Lower lobe of right lung (tissue), 2 donors: ENCODE measurements at regions not wholly inside any gene's neighbourhood (a gene's known extent, or its start where the extent isn't known, plus 50 kb on each side); places are given as distances from the start of the nearest gene placed in this dataset.

Experiments
- ATAC-seq, 2 donors: fragments of 200-7000 bp; cut with Tn5 transposase; one replicate each; pipeline ENCODE4 v1.9.1; 2020 to 2022; ENCODE audit warnings: mild to moderate bottlenecking in 2 of 2, moderate library complexity in 2 of 2
- DNase-seq: peaks from one replicate; pipeline ENCODE4 v3.0.0-alpha.2; 2020
- H3K27ac ChIP-seq: fragments of 200-600 bp; one replicate; pipeline ENCODE4 v1.8.0; 2022
- H3K27me3 ChIP-seq: fragments of 200-600 bp; one replicate; pipeline ENCODE4 v1.8.0; 2022; ENCODE audit warnings: low read depth
- H3K36me3 ChIP-seq: fragments of 200-600 bp; one replicate; pipeline ENCODE4 v1.8.0; 2022; ENCODE audit warnings: mild to moderate bottlenecking
- H3K4me1 ChIP-seq: fragments of 200-600 bp; one replicate; pipeline ENCODE4 v1.8.0; 2022
- H3K4me3 ChIP-seq: fragments of 200-600 bp; one replicate; pipeline ENCODE4 v1.8.0; 2022; ENCODE audit warnings: mild to moderate bottlenecking
- H3K9me3 ChIP-seq: fragments of 200-600 bp; one replicate; pipeline ENCODE4 v1.8.0; 2022
- intact Hi-C: fragments of 100-400 bp; cut with DNase I; formaldehyde crosslinking; loops from one replicate; pipeline ENCODE4 v1.11.0; 2022
- TF ChIP-seq, protein P1 (sequence below): fragments of 200-600 bp; IDR thresholded peaks from one replicate; pipeline ENCODE4 v1.8.0; 2022; ENCODE audit warnings: antibody characterized with exemption, mild to moderate bottlenecking
- donor health status: DM: no; HTN: yes; CAD: no; lungs with severe emphysema.

DNA sequence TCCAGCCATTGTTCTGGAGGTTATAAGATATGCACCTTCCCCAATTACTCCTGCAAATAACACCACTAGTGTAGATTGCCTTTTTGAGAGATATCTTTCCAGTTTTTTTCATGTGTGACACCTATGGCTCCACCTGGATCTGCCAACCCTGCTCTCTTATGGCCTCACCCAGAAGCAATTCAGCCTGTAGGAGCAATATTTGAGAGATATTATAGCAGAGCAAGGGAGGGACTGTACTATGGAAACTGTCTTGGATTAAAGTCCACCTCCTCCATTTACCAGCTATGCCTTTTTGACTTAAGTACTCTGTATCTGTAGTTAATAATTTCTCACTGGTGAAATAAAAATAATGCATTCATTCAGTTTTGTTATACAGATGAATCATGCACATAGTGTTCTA is 803.5 kb downstream of the NLGN4X start:
- Histone ChIP-seq H3K9me3 (no peaks in the 10 kb centered on the region), H3K4me3 (no peak overlapping the region), H3K36me3 (no peaks in the 10 kb centered on the region), H3K27me3 (no peaks in the 10 kb centered on the region), H3K27ac (no peak overlapping the region), H3K4me1 (no peaks in the 10 kb centered on the region)
- ATAC-seq: no peak
- DNase-seq: no peak
- TF ChIP-seq, protein P1, sequence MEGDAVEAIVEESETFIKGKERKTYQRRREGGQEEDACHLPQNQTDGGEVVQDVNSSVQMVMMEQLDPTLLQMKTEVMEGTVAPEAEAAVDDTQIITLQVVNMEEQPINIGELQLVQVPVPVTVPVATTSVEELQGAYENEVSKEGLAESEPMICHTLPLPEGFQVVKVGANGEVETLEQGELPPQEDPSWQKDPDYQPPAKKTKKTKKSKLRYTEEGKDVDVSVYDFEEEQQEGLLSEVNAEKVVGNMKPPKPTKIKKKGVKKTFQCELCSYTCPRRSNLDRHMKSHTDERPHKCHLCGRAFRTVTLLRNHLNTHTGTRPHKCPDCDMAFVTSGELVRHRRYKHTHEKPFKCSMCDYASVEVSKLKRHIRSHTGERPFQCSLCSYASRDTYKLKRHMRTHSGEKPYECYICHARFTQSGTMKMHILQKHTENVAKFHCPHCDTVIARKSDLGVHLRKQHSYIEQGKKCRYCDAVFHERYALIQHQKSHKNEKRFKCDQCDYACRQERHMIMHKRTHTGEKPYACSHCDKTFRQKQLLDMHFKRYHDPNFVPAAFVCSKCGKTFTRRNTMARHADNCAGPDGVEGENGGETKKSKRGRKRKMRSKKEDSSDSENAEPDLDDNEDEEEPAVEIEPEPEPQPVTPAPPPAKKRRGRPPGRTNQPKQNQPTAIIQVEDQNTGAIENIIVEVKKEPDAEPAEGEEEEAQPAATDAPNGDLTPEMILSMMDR: no peak
- intact Hi-C loops: no loop called here

DNA sequence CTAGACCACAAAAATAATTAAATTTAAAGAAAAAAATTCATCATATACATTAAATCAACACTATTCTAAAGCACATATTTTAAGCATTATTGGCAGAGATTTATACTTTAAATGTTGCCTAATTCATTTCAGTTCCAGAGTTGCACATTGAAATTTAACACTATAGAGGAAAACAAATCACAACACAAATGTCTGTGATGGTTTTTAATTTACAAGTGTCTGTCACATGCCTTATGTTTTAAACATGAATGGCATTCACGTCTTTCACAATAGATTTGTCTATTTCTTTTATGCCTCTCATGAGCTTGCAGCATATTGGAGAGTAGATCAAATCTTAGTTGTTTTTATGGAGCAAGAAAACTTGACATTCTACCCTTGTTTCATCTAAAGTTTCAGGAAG is 811.3 kb downstream of the NLGN4X start:
- Histone ChIP-seq H3K36me3 (no peaks in the 10 kb centered on the region), H3K9me3 (no peaks in the 10 kb centered on the region), H3K4me1 (no peaks in the 10 kb centered on the region), H3K27me3 (no peaks in the 10 kb centered on the region), H3K27ac (no peak overlapping the region), H3K4me3 (no peak overlapping the region)
- DNase-seq (no peak), ATAC-seq (no peak)
- intact Hi-C loops: no loop called here
- TF ChIP-seq, protein P1: no peak

DNA sequence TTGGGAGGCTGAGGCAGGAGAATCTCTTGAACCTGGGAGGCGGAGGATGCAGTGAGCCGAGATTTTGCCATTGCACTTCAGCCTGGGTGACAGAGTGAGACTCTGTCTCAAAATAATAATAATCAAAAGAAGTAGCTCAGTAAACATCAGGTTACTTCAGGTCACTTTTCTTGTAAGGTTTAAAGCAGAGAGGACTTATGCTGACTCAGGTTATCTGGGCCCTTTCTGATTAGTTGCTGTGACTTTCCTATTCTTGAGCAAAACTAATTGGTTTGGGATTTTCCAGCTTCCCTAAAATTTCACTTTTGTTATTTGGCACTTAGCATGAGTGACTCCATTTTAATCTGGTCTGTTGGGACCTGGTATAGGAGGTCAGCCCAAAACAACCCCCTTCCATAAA is 812.9 kb downstream of the NLGN4X start:
- intact Hi-C loops: no loop called here
- H3K9me3 ChIP-seq: no peaks in the 10 kb centered on the region
- no peaks in the 10 kb centered on the region for H3K4me1 ChIP-seq
- no peak overlapping the region for H3K4me3 ChIP-seq
- H3K27me3 ChIP-seq: no peaks in the 10 kb centered on the region
- H3K27ac ChIP-seq: no peak overlapping the region
- DNase-seq (no peak), ATAC-seq (no peak)
- H3K36me3 ChIP-seq: no peaks in the 10 kb centered on the region
- TF ChIP-seq, protein P1: no peak

DNA sequence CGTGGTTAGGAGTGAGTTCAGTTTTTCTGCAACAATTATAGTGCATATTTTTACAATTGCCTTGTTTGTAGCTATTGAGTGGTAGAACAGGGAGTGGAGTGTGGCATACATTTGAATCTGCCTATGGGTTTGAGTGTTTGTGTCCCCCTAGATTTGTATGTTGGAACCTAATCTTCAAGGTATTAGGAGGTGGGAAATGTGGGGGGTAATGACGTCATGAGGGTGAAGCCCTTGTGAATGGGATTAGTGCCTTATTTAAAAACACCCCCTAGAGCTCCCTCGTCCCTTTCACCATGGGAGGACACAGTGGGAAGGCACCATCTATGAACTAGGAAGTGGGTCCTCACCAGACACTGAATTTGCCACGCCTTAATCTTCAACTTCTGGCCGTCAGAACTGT is 819.6 kb downstream of the NLGN4X start:
- TF ChIP-seq, protein P1: no peak
- Histone ChIP-seq H3K36me3 (no peaks in the 10 kb centered on the region), H3K9me3 (no peaks in the 10 kb centered on the region), H3K4me1 (no peaks in the 10 kb centered on the region), H3K27me3 (no peaks in the 10 kb centered on the region), H3K4me3 (no peak overlapping the region), H3K27ac (no peak overlapping the region)
- ATAC-seq (no peak), DNase-seq (no peak)
- intact Hi-C loops: no loop called here

DNA sequence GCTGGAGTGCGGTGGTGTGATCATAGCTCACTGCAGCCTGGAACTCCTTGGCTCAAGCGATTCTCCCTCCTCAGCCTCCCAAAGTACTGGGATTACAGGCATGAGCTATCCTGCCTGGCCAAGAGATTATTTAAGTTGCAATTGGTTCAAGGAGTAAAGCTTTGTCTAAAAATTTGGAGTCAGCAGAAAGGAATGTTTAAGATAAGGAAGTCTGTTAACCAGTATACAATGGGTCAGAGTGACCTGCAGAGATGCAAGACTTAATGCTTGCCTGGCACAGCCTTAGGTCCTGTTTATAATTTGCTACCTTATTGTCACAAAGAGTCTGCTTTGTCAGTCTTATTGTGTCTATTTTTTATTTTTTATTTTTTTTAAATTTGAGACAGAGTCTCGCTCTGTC is 826.2 kb downstream of the NLGN4X start:
- intact Hi-C loops: no loop called here
- no peak for ATAC-seq

More for the DNA sequence above, 826.2 kb downstream of the NLGN4X start:
- Histone ChIP-seq H3K9me3 (no peaks in the 10 kb centered on the region), H3K27me3 (no peaks in the 10 kb centered on the region), H3K36me3 (no peaks in the 10 kb centered on the region), H3K4me1 (no peaks in the 10 kb centered on the region), H3K27ac (no peak overlapping the region), H3K4me3 (no peak overlapping the region)
- TF ChIP-seq, protein P1: no peak
- no peak for DNase-seq
